ENCODE measurements at regions not wholly inside any gene's neighbourhood (a gene's known extent, or its start where the extent isn't known, plus 50 kb on each side); places are given as distances from the start of the nearest gene placed in this dataset.

DNA sequence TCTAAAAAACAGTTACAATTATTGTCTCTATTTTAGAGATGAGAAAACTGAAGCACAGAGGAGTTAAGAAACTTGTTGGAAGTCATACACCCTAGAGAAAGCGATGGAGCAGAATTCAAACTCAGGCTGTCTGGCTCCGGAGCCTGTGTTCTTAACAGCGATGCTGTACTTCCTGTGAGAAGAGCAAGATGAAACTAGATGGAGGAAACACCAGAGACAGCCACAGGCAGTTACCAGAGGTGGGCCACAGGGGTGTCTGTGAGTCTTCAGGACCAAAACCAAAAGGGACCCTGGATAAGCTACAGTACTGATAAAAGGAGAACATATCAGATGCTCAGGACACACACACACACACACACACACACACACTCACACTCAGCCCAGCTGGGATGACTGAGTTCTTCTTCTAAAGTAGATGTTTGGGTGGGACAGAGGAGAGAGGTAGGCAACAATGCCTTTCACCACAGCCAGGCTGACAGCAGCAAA is 289.2 kb downstream of the FZD1 start:
- RAD21 ChIA-PET (ENCODE audit: unreplicated experiment), result no interaction called here
- intact Hi-C loops (cut with micrococcal nuclease; ENCODE audit: unreplicated experiment), result no loop called here

DNA sequence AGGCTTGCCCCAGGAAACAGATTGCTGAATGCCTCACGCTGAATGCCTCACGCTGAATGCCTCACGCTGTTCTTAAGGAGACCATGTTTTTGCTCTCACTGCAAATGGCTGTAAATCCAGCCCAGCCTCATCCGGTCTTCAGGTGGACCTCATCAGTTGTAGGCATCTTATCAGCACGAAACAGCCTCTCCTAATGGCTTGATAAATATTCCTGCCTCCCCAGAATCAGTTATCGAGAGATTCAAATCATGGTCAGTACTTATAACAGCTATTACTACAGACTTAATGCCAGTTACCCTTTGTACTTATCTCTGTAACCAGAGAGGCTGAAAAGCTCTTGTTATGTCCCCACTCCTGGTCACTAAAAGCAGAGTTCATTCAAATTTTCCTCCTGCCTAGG is 290.6 kb downstream of the FZD1 start:
- WGBS (ENCODE audit: insufficient coverage, insufficient replicate concordance, low lambda C conversion rate, missing lambda C conversion rate), result 24% methylated on average over 6 of the region's 6 CpGs
- TF ChIP-seq ZNF384 (IDR thresholded peaks at IDR 0.05; ENCODE audit: borderline replicate concordance, low read depth, low read length) (no peak), RELA (IDR thresholded peaks at IDR 0.05; ENCODE audit: borderline replicate concordance, partially characterized antibody) (no peak), CHD4 (IDR thresholded peaks at IDR 0.05) (no peak), TARDBP (IDR thresholded peaks at IDR 0.05; ENCODE audit: borderline replicate concordance) (no peak), RCOR1 (conservative IDR thresholded peaks at IDR 0.05; ENCODE audit: low read depth, low read length) (no peak), ZNF622 (IDR thresholded peaks at IDR 0.05) (no peak), RELB (IDR thresholded peaks at IDR 0.05; ENCODE audit: low read depth) (no peak), RB1 (IDR thresholded peaks at IDR 0.05; ENCODE audit: borderline replicate concordance) (no peak), SMC3 (IDR thresholded peaks at IDR 0.05; ENCODE audit: borderline replicate concordance, low read length) (no peak), ASH2L (IDR thresholded peaks at IDR 0.05; ENCODE audit: borderline replicate concordance, low read depth) (no peak)
- TF ChIP-seq, protein P1, sequence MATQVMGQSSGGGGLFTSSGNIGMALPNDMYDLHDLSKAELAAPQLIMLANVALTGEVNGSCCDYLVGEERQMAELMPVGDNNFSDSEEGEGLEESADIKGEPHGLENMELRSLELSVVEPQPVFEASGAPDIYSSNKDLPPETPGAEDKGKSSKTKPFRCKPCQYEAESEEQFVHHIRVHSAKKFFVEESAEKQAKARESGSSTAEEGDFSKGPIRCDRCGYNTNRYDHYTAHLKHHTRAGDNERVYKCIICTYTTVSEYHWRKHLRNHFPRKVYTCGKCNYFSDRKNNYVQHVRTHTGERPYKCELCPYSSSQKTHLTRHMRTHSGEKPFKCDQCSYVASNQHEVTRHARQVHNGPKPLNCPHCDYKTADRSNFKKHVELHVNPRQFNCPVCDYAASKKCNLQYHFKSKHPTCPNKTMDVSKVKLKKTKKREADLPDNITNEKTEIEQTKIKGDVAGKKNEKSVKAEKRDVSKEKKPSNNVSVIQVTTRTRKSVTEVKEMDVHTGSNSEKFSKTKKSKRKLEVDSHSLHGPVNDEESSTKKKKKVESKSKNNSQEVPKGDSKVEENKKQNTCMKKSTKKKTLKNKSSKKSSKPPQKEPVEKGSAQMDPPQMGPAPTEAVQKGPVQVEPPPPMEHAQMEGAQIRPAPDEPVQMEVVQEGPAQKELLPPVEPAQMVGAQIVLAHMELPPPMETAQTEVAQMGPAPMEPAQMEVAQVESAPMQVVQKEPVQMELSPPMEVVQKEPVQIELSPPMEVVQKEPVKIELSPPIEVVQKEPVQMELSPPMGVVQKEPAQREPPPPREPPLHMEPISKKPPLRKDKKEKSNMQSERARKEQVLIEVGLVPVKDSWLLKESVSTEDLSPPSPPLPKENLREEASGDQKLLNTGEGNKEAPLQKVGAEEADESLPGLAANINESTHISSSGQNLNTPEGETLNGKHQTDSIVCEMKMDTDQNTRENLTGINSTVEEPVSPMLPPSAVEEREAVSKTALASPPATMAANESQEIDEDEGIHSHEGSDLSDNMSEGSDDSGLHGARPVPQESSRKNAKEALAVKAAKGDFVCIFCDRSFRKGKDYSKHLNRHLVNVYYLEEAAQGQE (IDR thresholded peaks at IDR 0.05; ENCODE audit: low read depth, low read length), result no peak

More for the DNA sequence above, 289.2 kb downstream of the FZD1 start:
- BruUV-seq (replicated peaks), result no TSS peak
- Histone ChIP-seq H3K27me3 (replicated peaks in 1 of 2; ENCODE audit: control insufficient read depth in 2 of 2, insufficient read depth in 2 of 2, low read length in 1 of 2) (peaks cover 0 to 4% of the 10 kb centered on the region in 2 experiments; a peak in 1 of 4 replicates), H3K4me2 (ENCODE audit: control insufficient read depth, insufficient read depth) (no peak overlapping the region), H3K4me1 (ENCODE audit: control insufficient read depth, insufficient read depth, low read length) (peaks cover 4% of the 10 kb centered on the region; the same call in 1 of the 2 replicates), H3K9ac (ENCODE audit: control insufficient read depth, insufficient read depth, low read length) (no peak overlapping the region), H3K79me2 (ENCODE audit: control insufficient read depth, insufficient read depth, low read length) (no peaks in the 10 kb centered on the region), H3K36me3 (ENCODE audit: control insufficient read depth in 2 of 2, insufficient read depth in 2 of 2, low read length in 1 of 2) (no peaks in the 10 kb centered on the region), H4K20me1 (ENCODE audit: control insufficient read depth, insufficient read depth) (no peaks in the 10 kb centered on the region), H3K27ac (ENCODE audit: control insufficient read depth, insufficient read depth) (no peak overlapping the region), H3K9me3 (replicated peaks; ENCODE audit: control insufficient read depth, insufficient read depth, low read length) (no peaks in the 10 kb centered on the region), H2AFZ (ENCODE audit: control insufficient read depth, low read depth, low read length) (no peak overlapping the region), H3K4me3 (no peak overlapping the region)
- in situ Hi-C loops (cut with MboI), result no loop called here
- no peak for DNase-seq (ENCODE audit: low read depth, low spot score)
- ChIA-PET CTCF (no interaction called here), SMC1A (ENCODE audit: uncharacterized antibody, unreplicated experiment) (no interaction called here), POLR2A (no interaction called here)
- no peak for FAIRE-seq
- TF ChIP-seq POU2F2 (IDR thresholded peaks at IDR 0.05; ENCODE audit: borderline replicate concordance, low read depth, low read length), result no peak
- no peak for TF ChIP-seq ZBED1 (IDR thresholded peaks at IDR 0.05; ENCODE audit: borderline replicate concordance)
- WGBS (ENCODE audit: insufficient coverage, insufficient replicate concordance, low lambda C conversion rate, missing lambda C conversion rate), result 73% methylated on average over 3 of the region's 3 CpGs
- ATAC-seq, result no peak; the same call in 2 of the 3 replicates

More for the DNA sequence above, 290.6 kb downstream of the FZD1 start:
- H3K4me2 ChIP-seq (ENCODE audit: control insufficient read depth, insufficient read depth), result no peak overlapping the region
- no peak overlapping the region for H3K27ac ChIP-seq (ENCODE audit: control insufficient read depth, insufficient read depth)
- in situ Hi-C loops (cut with MboI), result no loop called here
- ATAC-seq, result no peak
- FAIRE-seq, result no peak
- H3K79me2 ChIP-seq (ENCODE audit: control insufficient read depth, insufficient read depth, low read length), result no peaks in the 10 kb centered on the region
- ChIA-PET CTCF (no interaction called here), SMC1A (ENCODE audit: uncharacterized antibody, unreplicated experiment) (no interaction called here), RAD21 (ENCODE audit: unreplicated experiment) (no interaction called here), POLR2A (no interaction called here)
- H3K4me3 ChIP-seq, result no peak overlapping the region
- DNase-seq (ENCODE audit: low read depth, low spot score), result no peak
- no peak overlapping the region for H3K9ac ChIP-seq (ENCODE audit: control insufficient read depth, insufficient read depth, low read length)
- no peaks in the 10 kb centered on the region for H3K36me3 ChIP-seq (ENCODE audit: control insufficient read depth in 2 of 2, insufficient read depth in 2 of 2, low read length in 1 of 2)
- no peaks in the 10 kb centered on the region for H4K20me1 ChIP-seq (ENCODE audit: control insufficient read depth, insufficient read depth)
- H3K9me3 ChIP-seq (replicated peaks; ENCODE audit: control insufficient read depth, insufficient read depth, low read length), result no peaks in the 10 kb centered on the region
- intact Hi-C loops (cut with micrococcal nuclease; ENCODE audit: unreplicated experiment), result no loop called here
- no TSS peak for BruUV-seq (replicated peaks)
- no peak overlapping the region for H2AFZ ChIP-seq (ENCODE audit: control insufficient read depth, low read depth, low read length)
- H3K27me3 ChIP-seq (replicated peaks in 1 of 2; ENCODE audit: control insufficient read depth in 2 of 2, insufficient read depth in 2 of 2, low read length in 1 of 2), result peaks cover 0 to 4% of the 10 kb centered on the region in 2 experiments; a peak in 1 of 4 replicates
- peaks cover 4% of the 10 kb centered on the region; the same call in 1 of the 2 replicates for H3K4me1 ChIP-seq (ENCODE audit: control insufficient read depth, insufficient read depth, low read length)
